ENCODE measurements at regions not wholly inside any gene's neighbourhood (a gene's known extent, or its start where the extent isn't known, plus 50 kb on each side); places are given as distances from the start of the nearest gene placed in this dataset.

DNA sequence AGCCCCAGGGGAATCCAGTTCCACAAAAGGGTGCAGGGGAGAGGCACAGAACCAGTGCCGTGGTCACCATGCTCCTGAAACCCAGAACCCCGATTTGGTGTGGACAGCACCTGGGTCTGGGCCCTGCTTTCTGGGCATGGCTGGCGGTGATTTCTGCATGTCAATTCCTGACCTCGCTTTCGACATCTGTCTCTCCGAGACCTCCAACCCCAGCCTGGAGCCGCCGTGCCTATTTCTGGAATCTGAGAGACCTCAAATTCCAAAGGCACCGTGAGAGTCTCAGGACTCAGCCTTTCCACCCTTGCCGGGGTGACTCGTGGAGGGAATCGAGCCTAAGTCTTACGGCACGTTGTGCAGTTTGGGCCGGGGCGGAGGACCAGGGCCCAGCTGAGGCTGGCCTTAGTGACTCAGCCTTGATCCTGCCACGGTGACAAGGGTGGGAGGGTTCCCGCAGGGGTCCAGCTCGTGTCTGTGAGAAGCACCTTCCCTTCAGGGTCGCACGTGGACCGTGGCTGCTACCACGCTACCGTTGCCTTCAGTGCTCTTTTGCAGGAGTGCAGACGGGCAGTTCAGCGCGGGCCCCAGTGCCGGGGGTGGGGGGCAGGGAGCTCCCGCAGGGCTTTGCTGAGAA, 133.7 kb downstream of the PXDC1 start:
- TF ChIP-seq POLR2A (IDR thresholded peaks at IDR 0.05; ENCODE audit: extremely low read depth, insufficient read length) (no peak), MYC (IDR thresholded peaks at IDR 0.05; ENCODE audit: low read depth, low read length) (no peak)
- TF ChIP-seq, protein P1, sequence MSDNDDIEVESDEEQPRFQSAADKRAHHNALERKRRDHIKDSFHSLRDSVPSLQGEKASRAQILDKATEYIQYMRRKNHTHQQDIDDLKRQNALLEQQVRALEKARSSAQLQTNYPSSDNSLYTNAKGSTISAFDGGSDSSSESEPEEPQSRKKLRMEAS (IDR thresholded peaks at IDR 0.05; ENCODE audit: low read depth, low read length) = no peak
- TF ChIP-seq, protein P2, sequence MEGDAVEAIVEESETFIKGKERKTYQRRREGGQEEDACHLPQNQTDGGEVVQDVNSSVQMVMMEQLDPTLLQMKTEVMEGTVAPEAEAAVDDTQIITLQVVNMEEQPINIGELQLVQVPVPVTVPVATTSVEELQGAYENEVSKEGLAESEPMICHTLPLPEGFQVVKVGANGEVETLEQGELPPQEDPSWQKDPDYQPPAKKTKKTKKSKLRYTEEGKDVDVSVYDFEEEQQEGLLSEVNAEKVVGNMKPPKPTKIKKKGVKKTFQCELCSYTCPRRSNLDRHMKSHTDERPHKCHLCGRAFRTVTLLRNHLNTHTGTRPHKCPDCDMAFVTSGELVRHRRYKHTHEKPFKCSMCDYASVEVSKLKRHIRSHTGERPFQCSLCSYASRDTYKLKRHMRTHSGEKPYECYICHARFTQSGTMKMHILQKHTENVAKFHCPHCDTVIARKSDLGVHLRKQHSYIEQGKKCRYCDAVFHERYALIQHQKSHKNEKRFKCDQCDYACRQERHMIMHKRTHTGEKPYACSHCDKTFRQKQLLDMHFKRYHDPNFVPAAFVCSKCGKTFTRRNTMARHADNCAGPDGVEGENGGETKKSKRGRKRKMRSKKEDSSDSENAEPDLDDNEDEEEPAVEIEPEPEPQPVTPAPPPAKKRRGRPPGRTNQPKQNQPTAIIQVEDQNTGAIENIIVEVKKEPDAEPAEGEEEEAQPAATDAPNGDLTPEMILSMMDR (IDR thresholded peaks at IDR 0.05; ENCODE audit: low read depth, low read length) = no peak

Measured in NB4 (cell line).